ENCODE measurements at regions not wholly inside any gene's neighbourhood (a gene's known extent, or its start where the extent isn't known, plus 50 kb on each side); places are given as distances from the start of the nearest gene placed in this dataset.
"Not testable (repeated sequence)": the region's sequence is repeated elsewhere in the genome, so short reads cannot be mapped to it uniquely, and the experiment has no call there.

- Mint-ChIP-seq H3K9me3 (peaks cover 6% of the 10 kb centered on the region), H3K27ac (no peak overlapping the region), H3K36me3 (ENCODE audit: low read depth) (no peaks in the 10 kb centered on the region), H3K4me3 (no peak overlapping the region), H3K27me3 (ENCODE audit: low read depth, poor library complexity) (no peaks in the 10 kb centered on the region), H3K4me1 (no peaks in the 10 kb centered on the region)
- no peak for DNase-seq
- TF ChIP-seq, protein P1, sequence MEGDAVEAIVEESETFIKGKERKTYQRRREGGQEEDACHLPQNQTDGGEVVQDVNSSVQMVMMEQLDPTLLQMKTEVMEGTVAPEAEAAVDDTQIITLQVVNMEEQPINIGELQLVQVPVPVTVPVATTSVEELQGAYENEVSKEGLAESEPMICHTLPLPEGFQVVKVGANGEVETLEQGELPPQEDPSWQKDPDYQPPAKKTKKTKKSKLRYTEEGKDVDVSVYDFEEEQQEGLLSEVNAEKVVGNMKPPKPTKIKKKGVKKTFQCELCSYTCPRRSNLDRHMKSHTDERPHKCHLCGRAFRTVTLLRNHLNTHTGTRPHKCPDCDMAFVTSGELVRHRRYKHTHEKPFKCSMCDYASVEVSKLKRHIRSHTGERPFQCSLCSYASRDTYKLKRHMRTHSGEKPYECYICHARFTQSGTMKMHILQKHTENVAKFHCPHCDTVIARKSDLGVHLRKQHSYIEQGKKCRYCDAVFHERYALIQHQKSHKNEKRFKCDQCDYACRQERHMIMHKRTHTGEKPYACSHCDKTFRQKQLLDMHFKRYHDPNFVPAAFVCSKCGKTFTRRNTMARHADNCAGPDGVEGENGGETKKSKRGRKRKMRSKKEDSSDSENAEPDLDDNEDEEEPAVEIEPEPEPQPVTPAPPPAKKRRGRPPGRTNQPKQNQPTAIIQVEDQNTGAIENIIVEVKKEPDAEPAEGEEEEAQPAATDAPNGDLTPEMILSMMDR (IDR thresholded peaks at IDR 0.05): no peak
Observed at GRCh38 chr3:103218793-103219192, 784.0 kb downstream of the ZPLD1 start.

- Mint-ChIP-seq H3K27ac (no peak overlapping the region), H3K27me3 (ENCODE audit: low read depth, poor library complexity) (no peaks in the 10 kb centered on the region), H3K4me1 (no peaks in the 10 kb centered on the region), H3K36me3 (ENCODE audit: low read depth) (no peaks in the 10 kb centered on the region), H3K9me3 (no peaks in the 10 kb centered on the region), H3K4me3 (no peak overlapping the region)
- no peak for DNase-seq
- TF ChIP-seq, protein P1 (IDR thresholded peaks at IDR 0.05): no peak
Observed at GRCh38 chr3:103227651-103228050, 792.8 kb downstream of the ZPLD1 start.

DNA sequence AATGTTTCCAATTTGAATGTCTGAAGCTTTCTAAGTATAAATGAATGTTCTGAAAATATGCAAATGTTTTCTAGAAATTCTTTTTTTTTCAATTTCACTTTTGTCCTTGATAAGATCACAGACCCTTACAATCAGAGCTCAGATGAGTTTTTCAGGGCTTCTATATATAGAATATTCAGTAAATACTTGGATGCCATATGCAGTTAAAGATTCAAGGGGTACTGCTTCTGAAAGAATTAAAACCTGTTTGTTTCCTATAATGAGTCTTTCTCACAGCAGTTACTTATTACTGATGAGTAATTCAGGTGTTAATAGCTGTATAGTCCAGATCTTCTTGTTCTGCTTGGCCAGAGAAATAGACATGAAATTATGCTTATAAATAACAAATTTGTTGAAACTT is 812.6 kb downstream of the ZPLD1 start:
- Mint-ChIP-seq H3K4me3 (no peak overlapping the region), H3K9me3 (peaks cover 4% of the 10 kb centered on the region), H3K36me3 (ENCODE audit: low read depth) (no peaks in the 10 kb centered on the region), H3K4me1 (peaks cover 5% of the 10 kb centered on the region), H3K27ac (no peak overlapping the region), H3K27me3 (ENCODE audit: low read depth, poor library complexity) (no peaks in the 10 kb centered on the region)
- TF ChIP-seq, protein P1 (IDR thresholded peaks at IDR 0.05): no peak
- DNase-seq: no peak

- not testable (repeated sequence) for H3K27ac Mint-ChIP-seq; H3K4me1 Mint-ChIP-seq; H3K27me3 Mint-ChIP-seq (ENCODE audit: low read depth, poor library complexity); H3K36me3 Mint-ChIP-seq (ENCODE audit: low read depth); DNase-seq; H3K4me3 Mint-ChIP-seq
- peaks cover 14% of the 10 kb centered on the region for H3K9me3 Mint-ChIP-seq
Observed at GRCh38 chr3:103254827-103255226, 820.0 kb downstream of the ZPLD1 start.

- TF ChIP-seq, protein P1 (IDR thresholded peaks at IDR 0.05): no peak
- Mint-ChIP-seq H3K4me3 (no peak overlapping the region), H3K4me1 (no peaks in the 10 kb centered on the region), H3K27me3 (ENCODE audit: low read depth, poor library complexity) (peaks cover 3% of the 10 kb centered on the region), H3K9me3 (peaks cover 20% of the 10 kb centered on the region), H3K27ac (peak overlapping the region; percentile 19), H3K36me3 (ENCODE audit: low read depth) (no peaks in the 10 kb centered on the region)
- DNase-seq: no peak
Observed at GRCh38 chr3:103269287-103269686, 834.5 kb downstream of the ZPLD1 start.

DNA sequence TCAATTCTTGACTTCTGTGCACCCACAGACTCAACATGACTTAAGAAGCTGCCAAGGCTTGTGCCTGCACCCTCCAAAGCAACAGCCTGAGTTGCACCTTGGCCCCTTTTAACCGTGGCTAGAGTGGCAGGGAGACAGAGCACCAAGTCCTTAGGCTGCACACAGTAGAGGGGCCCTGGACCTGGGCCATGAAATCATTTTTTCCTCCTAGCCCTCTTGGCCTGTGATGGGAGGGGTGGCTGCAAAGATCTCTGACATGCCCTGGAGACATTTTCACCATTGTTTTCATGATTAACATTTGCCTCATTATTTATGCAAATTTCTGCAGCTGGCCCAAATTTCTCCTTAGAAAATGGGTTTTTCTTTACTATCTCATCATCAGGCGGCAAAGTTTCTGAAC is 836.8 kb downstream of the ZPLD1 start:
- no peaks in the 10 kb centered on the region for H3K36me3 Mint-ChIP-seq (ENCODE audit: low read depth)
- TF ChIP-seq, protein P1 (IDR thresholded peaks at IDR 0.05): no peak
- H3K27me3 Mint-ChIP-seq (ENCODE audit: low read depth, poor library complexity): peaks cover 5% of the 10 kb centered on the region
- no peak overlapping the region for H3K4me3 Mint-ChIP-seq
- peaks cover 20% of the 10 kb centered on the region for H3K9me3 Mint-ChIP-seq
- H3K27ac Mint-ChIP-seq: no peak overlapping the region
- no peaks in the 10 kb centered on the region for H3K4me1 Mint-ChIP-seq
- DNase-seq: no peak
